ENCODE measurements at regions not wholly inside any gene's neighbourhood (a gene's known extent, or its start where the extent isn't known, plus 50 kb on each side); places are given as distances from the start of the nearest gene placed in this dataset.

DNA sequence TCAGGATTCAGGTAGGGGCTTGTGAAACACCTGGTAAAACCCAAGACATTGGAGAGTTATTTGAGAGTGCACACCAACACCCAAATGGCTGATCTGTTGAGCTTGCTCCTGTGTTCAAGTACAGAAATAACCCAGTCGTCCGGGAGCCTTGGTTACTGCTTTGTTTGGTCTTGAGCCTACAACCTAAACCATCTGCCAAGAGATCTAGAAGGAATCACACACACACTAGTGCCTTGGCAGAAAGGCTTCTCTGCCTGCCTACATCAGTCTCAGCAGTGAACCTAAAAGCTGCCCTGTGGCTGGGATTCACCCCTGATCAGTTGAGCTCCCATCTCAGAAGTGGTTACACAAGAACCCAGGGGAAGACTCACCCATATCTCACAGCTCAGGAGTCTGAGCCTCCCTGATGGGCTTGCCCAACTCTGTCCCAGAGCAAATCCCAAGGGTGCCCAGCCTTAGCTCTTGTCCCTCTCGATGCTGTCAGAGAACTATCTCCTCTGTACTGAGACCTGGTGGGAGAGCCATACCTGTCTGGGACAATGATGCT lies 167.6 kb downstream of the CXCL12 start:
- WGBS, result 35% methylated on average over 2 of the region's 3 CpGs
- no peaks in the 10 kb centered on the region for H3K9me3 ChIP-seq
- intact Hi-C loops (cut with DNase I), result no loop called here
- no peaks in the 10 kb centered on the region for H3K27me3 ChIP-seq
- H3K4me1 ChIP-seq, result peaks cover 0 to 6% (median 0%) of the 10 kb centered on the region in 4 donors
- peak; percentile 64 for DNase-seq (ENCODE audit: extremely low spot score)
- no peak overlapping the region for H3K27ac ChIP-seq (replicated peaks in 1 of 4)
- no peak overlapping the region for H3K4me3 ChIP-seq
- no peaks in the 10 kb centered on the region for H3K36me3 ChIP-seq
- TF ChIP-seq POLR2AphosphoS5 (IDR thresholded peaks at IDR 0.05) (no peak), POLR2A (IDR thresholded peaks at IDR 0.05; ENCODE audit: low read depth) (no peak), EP300 (IDR thresholded peaks at IDR 0.05) (no peak)
- TF ChIP-seq, protein P1, sequence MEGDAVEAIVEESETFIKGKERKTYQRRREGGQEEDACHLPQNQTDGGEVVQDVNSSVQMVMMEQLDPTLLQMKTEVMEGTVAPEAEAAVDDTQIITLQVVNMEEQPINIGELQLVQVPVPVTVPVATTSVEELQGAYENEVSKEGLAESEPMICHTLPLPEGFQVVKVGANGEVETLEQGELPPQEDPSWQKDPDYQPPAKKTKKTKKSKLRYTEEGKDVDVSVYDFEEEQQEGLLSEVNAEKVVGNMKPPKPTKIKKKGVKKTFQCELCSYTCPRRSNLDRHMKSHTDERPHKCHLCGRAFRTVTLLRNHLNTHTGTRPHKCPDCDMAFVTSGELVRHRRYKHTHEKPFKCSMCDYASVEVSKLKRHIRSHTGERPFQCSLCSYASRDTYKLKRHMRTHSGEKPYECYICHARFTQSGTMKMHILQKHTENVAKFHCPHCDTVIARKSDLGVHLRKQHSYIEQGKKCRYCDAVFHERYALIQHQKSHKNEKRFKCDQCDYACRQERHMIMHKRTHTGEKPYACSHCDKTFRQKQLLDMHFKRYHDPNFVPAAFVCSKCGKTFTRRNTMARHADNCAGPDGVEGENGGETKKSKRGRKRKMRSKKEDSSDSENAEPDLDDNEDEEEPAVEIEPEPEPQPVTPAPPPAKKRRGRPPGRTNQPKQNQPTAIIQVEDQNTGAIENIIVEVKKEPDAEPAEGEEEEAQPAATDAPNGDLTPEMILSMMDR (IDR thresholded peaks at IDR 0.05), result no peak

DNA sequence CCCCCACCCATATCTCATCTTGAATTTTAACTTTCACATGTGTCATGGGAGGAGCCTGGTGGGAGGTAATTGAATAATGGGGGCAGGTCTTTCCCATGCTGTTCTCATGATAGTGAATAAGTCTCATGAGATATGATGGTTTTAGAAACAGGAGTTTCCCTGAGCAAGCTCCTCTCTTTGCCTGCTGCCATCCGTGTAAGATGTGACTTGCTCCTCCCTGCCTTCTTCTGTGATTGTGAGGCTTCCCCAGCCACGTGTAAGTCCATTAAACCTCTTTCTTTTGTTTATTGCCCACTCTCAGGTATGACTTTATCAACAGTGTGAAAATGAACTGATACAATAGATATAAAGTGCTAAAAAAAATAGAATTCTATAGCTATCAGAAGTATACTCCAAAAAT lies 168.8 kb downstream of the CXCL12 start:
- 82% methylated on average over 2 of the region's 2 CpGs for WGBS
- H3K27me3 ChIP-seq, result no peaks in the 10 kb centered on the region
- H3K9me3 ChIP-seq, result no peaks in the 10 kb centered on the region
- peaks cover 0 to 6% (median 0%) of the 10 kb centered on the region in 4 donors for H3K4me1 ChIP-seq
- H3K36me3 ChIP-seq, result no peaks in the 10 kb centered on the region
- H3K27ac ChIP-seq (replicated peaks in 1 of 4), result no peak overlapping the region
- TF ChIP-seq POLR2A (IDR thresholded peaks at IDR 0.05; ENCODE audit: low read depth) (no peak), POLR2AphosphoS5 (IDR thresholded peaks at IDR 0.05) (no peak), EP300 (IDR thresholded peaks at IDR 0.05) (no peak)
- TF ChIP-seq, protein P1 (IDR thresholded peaks at IDR 0.05), result no peak
- no peak for DNase-seq (ENCODE audit: extremely low spot score)
- H3K4me3 ChIP-seq, result no peak overlapping the region
- intact Hi-C loops (cut with DNase I), result no loop called here

DNA sequence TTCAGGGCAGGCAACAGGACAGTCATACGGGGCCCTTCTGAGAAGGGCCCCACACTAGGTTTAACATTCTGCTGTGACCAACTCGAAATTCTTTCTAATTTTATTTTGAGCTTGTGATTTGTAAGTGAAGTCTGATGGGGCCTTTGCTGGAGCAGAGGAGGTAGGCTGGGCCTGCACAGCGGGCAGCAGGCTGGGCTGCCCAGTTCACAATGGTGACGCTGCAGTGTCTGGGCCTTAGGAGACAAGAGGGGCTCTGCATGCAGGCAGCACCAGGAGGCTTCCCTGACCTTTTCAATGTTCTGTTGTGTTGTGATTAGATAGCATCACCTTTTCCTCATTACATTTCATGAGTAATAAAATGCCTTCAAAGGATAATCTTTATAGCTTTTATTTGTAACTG lies 175.1 kb downstream of the CXCL12 start:
- Histone ChIP-seq H3K36me3 (no peaks in the 10 kb centered on the region), H3K27me3 (no peaks in the 10 kb centered on the region), H3K4me3 (no peak overlapping the region), H3K9me3 (no peaks in the 10 kb centered on the region), H3K4me1 (peaks cover 0 to 6% (median 0%) of the 10 kb centered on the region in 4 donors), H3K27ac (replicated peaks in 1 of 4) (no peak overlapping the region)
- 73% methylated on average over 4 of the region's 4 CpGs for WGBS
- intact Hi-C loops (cut with DNase I), result no loop called here
- DNase-seq (ENCODE audit: extremely low spot score), result no peak
- no peak for TF ChIP-seq POLR2AphosphoS5 (IDR thresholded peaks at IDR 0.05)
- no peak for TF ChIP-seq EP300 (IDR thresholded peaks at IDR 0.05)
- no peak for TF ChIP-seq POLR2A (IDR thresholded peaks at IDR 0.05; ENCODE audit: low read depth)
- TF ChIP-seq, protein P1 (IDR thresholded peaks at IDR 0.05), result no peak

DNA sequence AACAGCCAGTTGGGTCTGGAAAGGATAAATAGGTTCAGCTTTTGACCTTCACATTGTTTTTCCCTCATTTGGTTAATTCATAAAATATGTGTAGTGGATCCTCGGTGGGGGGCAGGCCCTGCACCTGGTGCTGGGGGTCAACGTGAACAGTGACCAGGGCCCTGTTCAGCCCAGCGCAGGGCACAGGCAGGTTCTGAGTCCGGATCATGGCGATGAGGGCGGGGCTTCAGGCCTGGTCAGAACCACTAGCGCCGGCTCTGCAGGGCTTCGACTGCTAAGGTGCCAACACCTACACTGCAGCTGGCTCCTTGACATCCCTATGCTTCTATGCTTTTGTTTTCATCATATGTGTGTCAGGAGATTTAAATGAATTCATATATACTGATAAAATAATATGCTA lies 177.7 kb downstream of the CXCL12 start:
- no peaks in the 10 kb centered on the region for H3K36me3 ChIP-seq
- intact Hi-C loops (cut with DNase I), result no loop called here
- no peaks in the 10 kb centered on the region for H3K9me3 ChIP-seq
- whole genome bisulfite sequencing, result 98% methylated on average over 6 of the region's 9 CpGs
- no peak overlapping the region for H3K27ac ChIP-seq (replicated peaks in 1 of 4)
- peaks cover 0 to 6% (median 0%) of the 10 kb centered on the region in 4 donors for H3K4me1 ChIP-seq
- H3K27me3 ChIP-seq, result no peaks in the 10 kb centered on the region
- no peak overlapping the region for H3K4me3 ChIP-seq
- TF ChIP-seq POLR2A (IDR thresholded peaks at IDR 0.05; ENCODE audit: low read depth), result no peak
- no peak for TF ChIP-seq POLR2AphosphoS5 (IDR thresholded peaks at IDR 0.05)
- TF ChIP-seq, protein P1 (IDR thresholded peaks at IDR 0.05), result no peak
- TF ChIP-seq EP300 (IDR thresholded peaks at IDR 0.05), result no peak
- DNase-seq (ENCODE audit: extremely low spot score), result no peak
